ENCODE measurements at regions not wholly inside any gene's neighbourhood (a gene's known extent, or its start where the extent isn't known, plus 50 kb on each side); places are given as distances from the start of the nearest gene placed in this dataset.

DNA sequence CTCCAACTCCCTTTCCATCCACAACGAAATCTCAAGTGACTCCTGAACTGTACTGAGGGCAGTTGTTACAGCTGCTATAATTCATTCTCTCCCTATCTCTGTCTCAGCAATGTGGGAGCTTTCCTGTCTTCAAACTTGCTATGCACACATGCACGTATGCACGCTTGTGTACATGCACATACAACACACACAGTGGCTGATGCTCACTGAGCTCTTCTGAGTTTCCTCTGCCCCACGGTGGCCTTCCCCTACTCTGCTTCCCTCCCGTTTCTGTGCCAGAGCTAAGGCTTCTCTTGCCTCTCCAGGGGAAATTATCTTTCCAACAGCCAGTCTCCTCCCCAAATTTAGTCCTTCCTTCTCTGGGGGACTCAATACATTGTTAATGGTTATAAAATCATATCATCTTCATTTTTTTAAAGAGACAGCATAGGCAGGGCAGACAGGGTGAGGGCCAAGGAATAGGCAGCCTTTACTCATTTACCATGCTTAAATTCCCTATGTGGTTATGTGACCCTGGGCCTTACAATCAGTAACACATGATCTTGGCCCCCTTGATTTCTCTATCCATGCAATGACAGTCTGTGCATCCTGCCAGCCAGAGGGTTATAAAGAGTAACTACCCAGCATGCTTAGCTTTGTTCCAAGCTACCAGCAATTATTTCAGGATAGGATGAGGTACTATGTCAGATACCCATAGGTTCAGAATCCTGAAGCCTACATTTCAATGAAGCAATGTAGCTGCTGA lies 111.9 kb upstream of the HMGA2 start:
- DNase-seq (ENCODE audit: low read depth), result no peak
- TF ChIP-seq, protein P1, sequence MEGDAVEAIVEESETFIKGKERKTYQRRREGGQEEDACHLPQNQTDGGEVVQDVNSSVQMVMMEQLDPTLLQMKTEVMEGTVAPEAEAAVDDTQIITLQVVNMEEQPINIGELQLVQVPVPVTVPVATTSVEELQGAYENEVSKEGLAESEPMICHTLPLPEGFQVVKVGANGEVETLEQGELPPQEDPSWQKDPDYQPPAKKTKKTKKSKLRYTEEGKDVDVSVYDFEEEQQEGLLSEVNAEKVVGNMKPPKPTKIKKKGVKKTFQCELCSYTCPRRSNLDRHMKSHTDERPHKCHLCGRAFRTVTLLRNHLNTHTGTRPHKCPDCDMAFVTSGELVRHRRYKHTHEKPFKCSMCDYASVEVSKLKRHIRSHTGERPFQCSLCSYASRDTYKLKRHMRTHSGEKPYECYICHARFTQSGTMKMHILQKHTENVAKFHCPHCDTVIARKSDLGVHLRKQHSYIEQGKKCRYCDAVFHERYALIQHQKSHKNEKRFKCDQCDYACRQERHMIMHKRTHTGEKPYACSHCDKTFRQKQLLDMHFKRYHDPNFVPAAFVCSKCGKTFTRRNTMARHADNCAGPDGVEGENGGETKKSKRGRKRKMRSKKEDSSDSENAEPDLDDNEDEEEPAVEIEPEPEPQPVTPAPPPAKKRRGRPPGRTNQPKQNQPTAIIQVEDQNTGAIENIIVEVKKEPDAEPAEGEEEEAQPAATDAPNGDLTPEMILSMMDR (IDR thresholded peaks at IDR 0.05; ENCODE audit: insufficient read depth, low read length), result no peak
- H3K4me3 ChIP-seq (ENCODE audit: low read depth, low read length), result no peak overlapping the region

DNA sequence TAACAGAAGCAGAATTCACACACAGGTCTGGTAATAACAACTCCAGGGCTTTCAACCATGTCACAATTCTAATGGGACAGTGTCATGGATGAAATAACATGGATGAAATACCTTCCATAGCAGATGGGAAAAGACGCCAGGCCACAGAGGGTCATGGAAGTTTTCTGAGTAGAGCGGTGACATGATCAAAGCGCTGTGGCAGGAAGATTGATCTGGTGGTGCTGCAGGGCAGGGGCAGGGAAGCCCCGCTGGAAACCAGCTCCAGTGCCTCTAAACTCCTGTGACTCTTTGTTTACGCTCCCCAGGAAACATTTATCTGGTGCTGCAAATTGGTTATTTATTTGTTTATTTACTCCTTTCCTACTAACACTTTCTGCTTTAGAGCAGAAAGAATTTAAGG lies 108.3 kb upstream of the HMGA2 start:
- H3K4me3 ChIP-seq (ENCODE audit: low read depth, low read length), result no peak overlapping the region
- no peak for DNase-seq (ENCODE audit: low read depth)
- TF ChIP-seq, protein P1 (IDR thresholded peaks at IDR 0.05; ENCODE audit: insufficient read depth, low read length), result no peak

DNA sequence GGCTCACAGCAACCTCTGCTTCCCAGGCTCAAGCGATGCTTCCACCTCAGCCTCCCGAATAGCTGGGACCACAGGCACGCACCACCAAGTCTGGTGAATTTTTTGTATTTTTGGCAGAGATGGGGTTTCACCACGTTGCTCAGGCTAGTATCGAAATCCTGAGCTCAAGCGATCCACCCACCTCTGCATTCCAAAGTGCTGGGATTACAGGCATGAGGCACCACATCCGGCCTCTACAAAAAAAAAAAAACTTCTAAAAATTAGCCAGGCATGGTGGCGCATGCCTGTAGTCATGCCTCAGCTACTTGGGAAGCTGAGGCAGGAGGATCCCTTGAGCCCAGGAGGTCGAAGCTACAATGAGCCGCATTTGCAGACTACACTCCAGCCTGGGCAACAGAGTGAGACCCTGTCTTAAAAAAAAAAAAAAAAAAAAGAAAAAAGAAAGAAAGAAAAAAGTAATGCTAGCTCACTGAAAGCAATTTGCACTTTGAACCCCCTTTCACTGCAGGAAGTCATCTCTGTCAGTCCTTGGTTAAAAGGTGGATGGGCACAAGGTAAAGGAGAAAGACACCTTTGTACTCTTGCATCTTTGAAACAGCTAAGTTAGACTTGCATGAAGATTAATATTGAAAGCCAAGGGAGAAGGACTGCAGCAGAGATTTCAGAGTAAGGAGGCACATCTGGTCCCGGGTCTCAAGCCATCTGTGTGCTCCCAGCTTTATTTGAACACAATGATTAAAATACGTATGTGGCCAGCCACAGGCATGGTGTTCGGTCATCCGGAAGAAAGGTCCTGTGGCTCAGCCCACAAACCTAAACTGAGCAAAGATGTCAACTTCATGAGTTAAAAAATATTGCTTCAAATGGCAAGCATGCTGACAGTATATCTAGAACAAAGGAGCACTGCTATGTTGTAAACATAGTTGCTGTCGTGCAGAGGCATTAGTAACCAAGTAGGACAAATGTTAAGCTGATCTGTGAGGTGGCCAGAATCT lies 103.8 kb upstream of the HMGA2 start:
- TF ChIP-seq, protein P1 (IDR thresholded peaks at IDR 0.05; ENCODE audit: insufficient read depth, low read length), result no peak
- DNase-seq (ENCODE audit: low read depth), result peak; percentile 67
- H3K4me3 ChIP-seq (ENCODE audit: low read depth, low read length), result no peak overlapping the region

DNA sequence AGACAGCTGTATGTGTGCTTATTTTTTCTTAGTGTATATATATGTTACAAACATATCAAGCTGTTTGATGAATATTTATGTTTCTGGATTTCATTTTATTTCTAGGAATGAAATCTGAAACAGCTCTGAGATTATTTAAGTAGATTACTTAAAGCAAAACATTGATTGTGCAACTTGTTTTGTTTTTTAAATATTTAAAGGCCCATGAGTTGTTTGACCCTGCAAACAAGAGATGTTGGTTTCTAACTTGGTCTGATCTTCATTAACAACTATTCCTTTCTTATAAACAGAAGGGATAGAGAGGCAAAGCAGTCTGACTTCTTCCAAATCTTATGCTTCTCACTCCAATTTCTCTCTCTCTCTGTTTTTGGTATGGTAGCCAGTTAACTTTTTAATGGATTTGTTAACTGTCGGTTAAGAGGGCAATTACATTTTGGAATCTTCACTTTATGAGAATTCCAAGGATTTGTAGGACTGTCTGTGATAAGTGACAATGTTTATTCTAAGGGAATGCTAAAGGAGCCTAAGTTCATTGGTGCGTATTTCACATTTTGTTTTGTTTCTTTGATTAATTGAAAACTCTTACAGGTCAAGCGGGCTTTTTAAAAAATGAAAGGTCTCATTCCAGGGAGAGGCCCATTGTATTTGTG lies 102.6 kb upstream of the HMGA2 start:
- TF ChIP-seq, protein P1 (IDR thresholded peaks at IDR 0.05; ENCODE audit: insufficient read depth, low read length), result no peak

DNA sequence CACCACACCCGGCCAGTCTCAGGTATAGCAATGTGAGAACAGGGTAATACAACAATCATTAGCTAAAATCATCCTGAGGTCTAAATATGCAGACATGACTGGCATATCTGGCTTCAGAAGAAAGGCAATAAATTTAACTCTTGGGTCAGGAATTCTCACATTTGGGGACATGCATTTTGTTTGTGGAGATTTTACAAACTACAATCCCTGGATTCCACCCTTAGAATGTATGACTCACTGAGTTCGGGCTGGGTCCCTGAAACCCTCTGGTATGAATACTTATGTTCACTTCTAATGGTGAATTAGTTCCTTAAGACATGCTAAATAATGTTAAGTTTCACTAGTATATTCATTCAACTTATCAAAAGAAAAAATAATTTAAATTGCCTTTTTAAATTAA lies 98.9 kb upstream of the HMGA2 start:
- DNase-seq (ENCODE audit: low read depth), result peak; percentile 47
- TF ChIP-seq, protein P1 (IDR thresholded peaks at IDR 0.05; ENCODE audit: insufficient read depth, low read length), result no peak
- H3K4me3 ChIP-seq (ENCODE audit: low read depth, low read length), result no peak overlapping the region

More for the DNA sequence above, 102.6 kb upstream of the HMGA2 start:
- no peak for DNase-seq (ENCODE audit: low read depth)
- H3K4me3 ChIP-seq (ENCODE audit: low read depth, low read length), result no peak overlapping the region

DNA sequence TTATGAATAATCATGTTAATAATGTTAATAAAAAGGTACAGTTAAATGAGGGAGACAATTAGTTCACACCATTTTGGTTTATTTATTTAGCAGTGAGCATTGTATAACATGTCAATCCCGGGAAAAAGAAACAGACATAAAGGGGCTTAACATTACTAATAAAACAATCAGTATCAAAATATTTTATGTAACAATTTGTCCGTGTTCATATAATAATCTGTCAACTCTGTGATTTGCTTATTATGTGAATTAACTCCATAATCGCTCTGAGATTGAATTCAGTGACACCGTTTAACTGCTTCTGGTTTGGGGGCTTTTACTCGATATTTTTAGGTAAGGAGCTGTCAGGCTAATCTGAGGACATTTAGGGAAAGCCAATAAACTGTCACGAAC lies 95.8 kb upstream of the HMGA2 start:
- TF ChIP-seq, protein P1 (IDR thresholded peaks at IDR 0.05; ENCODE audit: insufficient read depth, low read length), result no peak
- DNase-seq (ENCODE audit: low read depth), result no peak
- H3K4me3 ChIP-seq (ENCODE audit: low read depth, low read length), result no peak overlapping the region

Measured in fibroblast of the aortic adventitia (primary cell).